Gastrocnemius medialis (tissue), 4 donors: ENCODE measurements at regions not wholly inside any gene's neighbourhood (a gene's known extent, or its start where the extent isn't known, plus 50 kb on each side); places are given as distances from the start of the nearest gene placed in this dataset.

Experiments used
- CTCF ChIP-seq, 5 experiments: fragments of 450-650 bp in 3 of 5; fragments of 200-600 bp in 2 of 5; sonication (generic) in 2 of 5; IDR thresholded peaks in 4 of 5; conservative IDR thresholded peaks in 1 of 5; 1 replicate in 4 of 5; 2 replicates in 1 of 5; pipeline ENCODE4 v1.5.1; 2016 to 2019; ENCODE audit warnings: antibody characterized with exemption in 5 of 5, mild to moderate bottlenecking in 3 of 5, moderate library complexity in 3 of 5
- POLR2A ChIP-seq, 2 donors: fragments of 450-650 bp; IDR thresholded peaks; one replicate each; pipeline ENCODE4 v1.6.1; 2017; ENCODE audit warnings: antibody characterized with exemption in 2 of 2, mild to moderate bottlenecking in 2 of 2, moderate library complexity in 2 of 2

- TF ChIP-seq CTCF (IDR thresholded peaks at IDR 0.05 in 4 of 5, conservative IDR thresholded peaks at IDR 0.05 in 1 of 5) = no peak
- TF ChIP-seq POLR2A (IDR thresholded peaks at IDR 0.05) = no peak
These were observed 466.7 kb upstream of the MIR17HG start for GRCh38 chr13:90880790-90881189.
